Left renal pelvis (tissue), 4 donors: ENCODE measurements at regions not wholly inside any gene's neighbourhood (a gene's known extent, or its start where the extent isn't known, plus 50 kb on each side); places are given as distances from the start of the nearest gene placed in this dataset.
"Not testable (repeated sequence)": the region's sequence is repeated elsewhere in the genome, so short reads cannot be mapped to it uniquely, and the experiment has no call there.

ENCODE experiments used
- DNase-seq, 4 donors: peaks; one replicate each; pipeline ENCODE4 v3.0.0-alpha.2; 2013; ENCODE audit warnings: low read depth in 4 of 4, low spot score in 3 of 4

- DNase-seq, result no peak
Measured at GRCh38 chr20:7734216-7734615, 206.0 kb downstream of the HAO1 start.

GRCh38 chr20:7736336-7736735 is 203.9 kb downstream of the HAO1 start:
- no peak for DNase-seq

- DNase-seq, result no peak
Measured at GRCh38 chr20:7741866-7742265, 198.4 kb downstream of the HAO1 start.

GRCh38 chr20:7742479-7742878 is 197.8 kb downstream of the HAO1 start:
- DNase-seq, result no peak

GRCh38 chr20:7744411-7744810 is 195.8 kb downstream of the HAO1 start:
- DNase-seq, result no peak

- DNase-seq, result no peak
Measured at GRCh38 chr20:7748624-7749023, 191.6 kb downstream of the HAO1 start.

GRCh38 chr20:7754102-7754501 is 186.2 kb downstream of the HAO1 start:
- DNase-seq, result no peak

- DNase-seq, result no peak
Measured at GRCh38 chr20:7758406-7758805, 181.9 kb downstream of the HAO1 start.

GRCh38 chr20:7760247-7761031 is 179.8 kb downstream of the HAO1 start:
- DNase-seq, result no peak

- no peak for DNase-seq
Measured at GRCh38 chr20:7765221-7765620, 175.0 kb downstream of the HAO1 start.

GRCh38 chr20:7770046-7770445 is 170.2 kb downstream of the HAO1 start:
- no peak for DNase-seq

GRCh38 chr20:7770578-7770977 is 169.7 kb downstream of the HAO1 start:
- peak in 3 of 4 donors; percentile 0 to 5 (median 4) for DNase-seq

GRCh38 chr20:7772371-7772770 is 167.9 kb downstream of the HAO1 start:
- DNase-seq, result no peak

GRCh38 chr20:7773511-7773910 is 166.7 kb downstream of the HAO1 start:
- DNase-seq, result no peak

- no peak for DNase-seq
Measured at GRCh38 chr20:7775072-7775471, 165.2 kb downstream of the HAO1 start.

- DNase-seq, result no peak
Measured at GRCh38 chr20:7776148-7776547, 164.1 kb downstream of the HAO1 start.

GRCh38 chr20:7790189-7790588 is 150.1 kb downstream of the HAO1 start:
- no peak for DNase-seq

- no peak for DNase-seq
Measured at GRCh38 chr20:7792150-7792869, 147.9 kb downstream of the HAO1 start.

GRCh38 chr20:7798176-7798575 is 142.1 kb downstream of the HAO1 start:
- no peak for DNase-seq

- DNase-seq, result no peak
Measured at GRCh38 chr20:7799862-7800261, 140.4 kb downstream of the HAO1 start.

- not testable (repeated sequence) for DNase-seq
Measured at GRCh38 chr20:7803411-7804151, 136.7 kb downstream of the HAO1 start.
